ENCODE measurements at regions not wholly inside any gene's neighbourhood (a gene's known extent, or its start where the extent isn't known, plus 50 kb on each side); places are given as distances from the start of the nearest gene placed in this dataset.
"Not testable (repeated sequence)": the region's sequence is repeated elsewhere in the genome, so short reads cannot be mapped to it uniquely, and the experiment has no call there.

- DNase-seq, result no peak
- no peaks in the 10 kb centered on the region for H3K36me3 ChIP-seq (replicated peaks; ENCODE audit: control insufficient read depth, insufficient read depth, low read length)
- no peak overlapping the region for H3K4me3 ChIP-seq (ENCODE audit: insufficient read depth, low read depth, low read length)
- H3K27me3 ChIP-seq (ENCODE audit: control insufficient read depth, insufficient read depth, low read length), result no peaks in the 10 kb centered on the region
Measured at GRCh38 chr2:4965556-4966320, 726.4 kb upstream of the SOX11 start.

GRCh38 chr2:4967206-4967605, 725.0 kb upstream of the SOX11 start:
- no peak for DNase-seq
- no peaks in the 10 kb centered on the region for H3K27me3 ChIP-seq (ENCODE audit: control insufficient read depth, insufficient read depth, low read length)
- no peak overlapping the region for H3K4me3 ChIP-seq (ENCODE audit: insufficient read depth, low read depth, low read length)
- H3K36me3 ChIP-seq (replicated peaks; ENCODE audit: control insufficient read depth, insufficient read depth, low read length), result no peaks in the 10 kb centered on the region

GRCh38 chr2:4972472-4972871, 719.7 kb upstream of the SOX11 start:
- H3K27me3 ChIP-seq (ENCODE audit: control insufficient read depth, insufficient read depth, low read length), result no peaks in the 10 kb centered on the region
- no peak for DNase-seq
- no peaks in the 10 kb centered on the region for H3K36me3 ChIP-seq (replicated peaks; ENCODE audit: control insufficient read depth, insufficient read depth, low read length)
- H3K4me3 ChIP-seq (ENCODE audit: insufficient read depth, low read depth, low read length), result no peak overlapping the region

DNA sequence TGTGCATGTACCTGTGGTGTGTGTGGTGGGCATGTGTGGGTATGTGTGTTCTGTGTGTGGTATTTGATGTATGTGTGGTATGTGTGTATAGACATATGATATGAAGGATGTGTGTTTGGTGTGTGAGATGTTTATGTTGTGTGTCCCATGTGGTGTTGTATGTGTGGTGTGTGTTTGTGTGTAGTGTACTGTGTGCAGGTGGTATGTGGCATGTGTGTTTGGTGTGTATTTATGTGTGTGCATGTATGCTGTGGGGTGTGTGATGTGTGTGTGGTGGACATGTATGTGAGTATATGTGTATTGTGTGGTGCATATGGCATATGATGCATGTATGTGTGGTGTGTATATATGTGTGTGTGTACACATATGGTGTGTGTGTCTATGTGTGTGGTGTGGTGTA, 718.8 kb upstream of the SOX11 start:
- Histone ChIP-seq H3K4me3 (ENCODE audit: insufficient read depth, low read depth, low read length) (no peak overlapping the region), H3K27me3 (ENCODE audit: control insufficient read depth, insufficient read depth, low read length) (no peaks in the 10 kb centered on the region), H3K36me3 (replicated peaks; ENCODE audit: control insufficient read depth, insufficient read depth, low read length) (no peaks in the 10 kb centered on the region)
- DNase-seq, result no peak

- no peaks in the 10 kb centered on the region for H3K36me3 ChIP-seq (replicated peaks; ENCODE audit: control insufficient read depth, insufficient read depth, low read length)
- DNase-seq, result no peak
- no peaks in the 10 kb centered on the region for H3K27me3 ChIP-seq (ENCODE audit: control insufficient read depth, insufficient read depth, low read length)
- H3K4me3 ChIP-seq (ENCODE audit: insufficient read depth, low read depth, low read length), result no peak overlapping the region
Measured at GRCh38 chr2:4973973-4974372, 718.2 kb upstream of the SOX11 start.

GRCh38 chr2:4976407-4976806, 715.8 kb upstream of the SOX11 start:
- Histone ChIP-seq H3K27me3 (ENCODE audit: control insufficient read depth, insufficient read depth, low read length) (no peaks in the 10 kb centered on the region), H3K36me3 (replicated peaks; ENCODE audit: control insufficient read depth, insufficient read depth, low read length) (no peaks in the 10 kb centered on the region), H3K4me3 (ENCODE audit: insufficient read depth, low read depth, low read length) (no peak overlapping the region)
- DNase-seq, result peak; percentile 30

DNA sequence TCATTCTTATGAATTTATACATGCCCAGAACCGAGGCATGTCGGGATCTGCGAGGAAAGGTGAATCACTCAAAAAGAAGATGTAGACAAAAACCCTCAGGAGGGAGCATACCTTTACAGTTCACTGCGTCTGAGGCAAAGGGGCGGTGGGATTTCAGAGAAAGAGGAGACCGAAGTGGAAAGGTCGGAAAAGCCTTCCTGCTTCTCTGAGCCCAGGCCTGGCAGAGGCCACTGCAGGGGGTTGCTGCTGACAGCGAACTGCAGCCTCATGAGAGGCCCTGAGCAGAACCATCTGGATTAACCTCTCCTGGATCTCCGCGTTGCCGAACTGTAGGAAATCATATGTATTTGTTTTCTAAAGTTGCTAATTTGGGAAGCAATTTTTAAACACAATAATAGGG, 713.1 kb upstream of the SOX11 start:
- peak; percentile 12 for DNase-seq
- H3K27me3 ChIP-seq (ENCODE audit: control insufficient read depth, insufficient read depth, low read length), result no peaks in the 10 kb centered on the region
- H3K36me3 ChIP-seq (replicated peaks; ENCODE audit: control insufficient read depth, insufficient read depth, low read length), result no peaks in the 10 kb centered on the region
- H3K4me3 ChIP-seq (ENCODE audit: insufficient read depth, low read depth, low read length), result no peak overlapping the region

GRCh38 chr2:4980995-4981394, 711.2 kb upstream of the SOX11 start:
- DNase-seq, result no peak
- no peak overlapping the region for H3K4me3 ChIP-seq (ENCODE audit: insufficient read depth, low read depth, low read length)
- H3K36me3 ChIP-seq (replicated peaks; ENCODE audit: control insufficient read depth, insufficient read depth, low read length), result no peaks in the 10 kb centered on the region
- H3K27me3 ChIP-seq (ENCODE audit: control insufficient read depth, insufficient read depth, low read length), result no peaks in the 10 kb centered on the region

DNA sequence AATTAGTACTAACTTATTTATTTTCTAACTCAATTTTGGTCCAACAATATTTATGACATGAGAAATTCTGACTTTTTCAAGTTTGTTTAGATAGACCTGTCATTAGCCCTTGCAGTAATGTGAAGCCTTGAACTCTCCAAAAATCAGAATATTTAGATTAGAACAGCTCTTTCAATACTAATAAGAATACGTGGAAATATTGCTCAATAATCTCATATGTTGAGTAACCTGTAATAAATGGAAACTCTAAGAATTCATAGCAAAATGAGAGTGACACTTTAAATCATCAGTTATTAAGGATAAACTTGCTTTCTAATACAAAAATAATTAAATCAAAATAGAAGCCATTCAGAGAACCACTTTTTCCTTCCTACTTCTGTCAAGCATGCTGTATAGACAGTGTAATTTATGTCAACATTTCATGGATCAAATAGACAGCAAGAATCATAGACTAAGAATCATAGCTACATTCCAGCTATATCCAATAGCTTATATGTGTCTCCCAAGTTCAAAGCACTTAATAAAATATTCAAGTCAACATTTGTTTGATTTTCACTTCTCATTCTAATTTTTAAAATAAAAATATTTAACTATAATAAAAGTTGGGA, 710.3 kb upstream of the SOX11 start:
- no peaks in the 10 kb centered on the region for H3K36me3 ChIP-seq (replicated peaks; ENCODE audit: control insufficient read depth, insufficient read depth, low read length)
- no peak for DNase-seq
- H3K27me3 ChIP-seq (ENCODE audit: control insufficient read depth, insufficient read depth, low read length), result no peaks in the 10 kb centered on the region
- H3K4me3 ChIP-seq (ENCODE audit: insufficient read depth, low read depth, low read length), result no peak overlapping the region

GRCh38 chr2:4988444-4988843, 703.7 kb upstream of the SOX11 start:
- not testable (repeated sequence) for DNase-seq; H3K36me3 ChIP-seq (replicated peaks; ENCODE audit: control insufficient read depth, insufficient read depth, low read length); H3K4me3 ChIP-seq (ENCODE audit: insufficient read depth, low read depth, low read length); H3K27me3 ChIP-seq (ENCODE audit: control insufficient read depth, insufficient read depth, low read length)

DNA sequence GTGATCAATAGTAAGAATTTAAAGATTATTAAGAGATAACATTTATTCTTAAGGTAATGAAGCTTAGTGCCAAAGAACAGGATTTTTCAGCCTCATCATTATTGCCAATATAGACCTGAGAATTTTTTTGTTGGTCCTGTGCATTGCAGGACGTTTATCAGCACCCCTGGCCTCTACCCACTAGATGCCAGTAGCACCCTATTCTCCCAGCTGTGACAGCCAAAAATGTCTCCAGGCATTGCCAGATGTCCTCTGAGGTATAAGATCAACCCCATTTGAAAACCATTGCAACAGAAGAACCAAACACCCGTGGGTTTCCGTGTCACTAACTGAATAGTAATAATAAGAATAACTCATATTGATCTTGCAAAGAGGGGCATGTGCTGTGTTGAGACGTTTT, 700.0 kb upstream of the SOX11 start:
- no peaks in the 10 kb centered on the region for H3K27me3 ChIP-seq (ENCODE audit: control insufficient read depth, insufficient read depth, low read length)
- no peaks in the 10 kb centered on the region for H3K36me3 ChIP-seq (replicated peaks; ENCODE audit: control insufficient read depth, insufficient read depth, low read length)
- no peak for DNase-seq
- no peak overlapping the region for H3K4me3 ChIP-seq (ENCODE audit: insufficient read depth, low read depth, low read length)

DNA sequence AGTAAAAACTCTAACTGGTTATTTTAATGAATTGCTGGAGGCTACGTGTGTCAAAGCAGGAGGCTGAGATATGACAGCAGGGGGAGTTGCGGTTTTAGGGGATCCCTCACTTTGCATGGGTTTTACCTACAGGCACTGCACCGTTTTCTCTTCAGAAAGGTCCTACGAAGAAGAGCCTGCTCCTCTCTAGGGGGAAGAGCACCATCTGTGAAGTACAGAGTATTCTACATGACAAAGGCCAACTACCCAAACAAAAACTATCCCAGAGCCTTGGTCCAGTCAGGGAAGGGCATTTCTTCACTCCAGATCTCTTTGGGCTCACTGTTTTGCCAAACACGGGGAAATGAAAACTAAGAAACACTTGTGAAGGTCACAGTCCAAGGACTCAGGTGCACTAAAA, 696.7 kb upstream of the SOX11 start:
- Histone ChIP-seq H3K27me3 (ENCODE audit: control insufficient read depth, insufficient read depth, low read length) (no peaks in the 10 kb centered on the region), H3K4me3 (ENCODE audit: insufficient read depth, low read depth, low read length) (no peak overlapping the region), H3K36me3 (replicated peaks; ENCODE audit: control insufficient read depth, insufficient read depth, low read length) (no peaks in the 10 kb centered on the region)
- DNase-seq, result peak; percentile 40

GRCh38 chr2:5007596-5007995, 684.6 kb upstream of the SOX11 start:
- Histone ChIP-seq H3K27me3 (ENCODE audit: control insufficient read depth, insufficient read depth, low read length) (no peaks in the 10 kb centered on the region), H3K4me3 (ENCODE audit: insufficient read depth, low read depth, low read length) (no peak overlapping the region)
- no peak for DNase-seq

GRCh38 chr2:5019324-5019723, 672.9 kb upstream of the SOX11 start:
- no peak for DNase-seq
- Histone ChIP-seq H3K27me3 (ENCODE audit: control insufficient read depth, insufficient read depth, low read length) (no peaks in the 10 kb centered on the region), H3K4me3 (ENCODE audit: insufficient read depth, low read depth, low read length) (no peak overlapping the region), H3K36me3 (replicated peaks; ENCODE audit: control insufficient read depth, insufficient read depth, low read length) (no peaks in the 10 kb centered on the region)

More at GRCh38 chr2:5007596-5007995, 684.6 kb upstream of the SOX11 start:
- H3K36me3 ChIP-seq (replicated peaks; ENCODE audit: control insufficient read depth, insufficient read depth, low read length), result no peaks in the 10 kb centered on the region

- no peaks in the 10 kb centered on the region for H3K27me3 ChIP-seq (ENCODE audit: control insufficient read depth, insufficient read depth, low read length)
- no peak overlapping the region for H3K4me3 ChIP-seq (ENCODE audit: insufficient read depth, low read depth, low read length)
- H3K36me3 ChIP-seq (replicated peaks; ENCODE audit: control insufficient read depth, insufficient read depth, low read length), result no peaks in the 10 kb centered on the region
- no peak for DNase-seq
Measured at GRCh38 chr2:5020116-5020875, 671.9 kb upstream of the SOX11 start.
